Nephron (organoid): ENCODE measurements at regions not wholly inside any gene's neighbourhood (a gene's known extent, or its start where the extent isn't known, plus 50 kb on each side); places are given as distances from the start of the nearest gene placed in this dataset.

Source experiments
- H3K27ac Mint-ChIP-seq, 3 experiments: 2 replicates each; pipeline ENCODE4 v1.8.0; 2020; ENCODE audit warnings: mixed read lengths in 3 of 3, mild to moderate bottlenecking in 2 of 3, moderate library complexity in 1 of 3
- H3K27me3 Mint-ChIP-seq: 2 replicates; pipeline ENCODE4 v1.8.0; 2021; ENCODE audit warnings: low read depth, mild to moderate bottlenecking, moderate library complexity, mixed read lengths
- H3K36me3 Mint-ChIP-seq: 2 replicates; pipeline ENCODE4 v1.8.0; 2020; ENCODE audit warnings: low read depth, mixed read lengths
- H3K4me1 Mint-ChIP-seq: 2 replicates; pipeline ENCODE4 v1.8.0; 2020; ENCODE audit warnings: mixed read lengths
- H3K4me3 Mint-ChIP-seq, 3 experiments: 2 replicates each; pipeline ENCODE4 v1.8.0; 2020; ENCODE audit warnings: mild to moderate bottlenecking in 3 of 3, mixed read lengths in 3 of 3, moderate library complexity in 2 of 3
- H3K9me3 Mint-ChIP-seq: 2 replicates; pipeline ENCODE4 v1.8.0; 2020; ENCODE audit warnings: mixed read lengths
- TF ChIP-seq, protein P1 (sequence below), 3 experiments: fragments of 200-600 bp; sonication (generic); IDR thresholded peaks; one replicate each; pipeline ENCODE4 v1.5.0; 2021; ENCODE audit warnings: antibody characterized with exemption in 3 of 3; ENCODE audit not compliant: unreplicated experiment in 3 of 3

DNA sequence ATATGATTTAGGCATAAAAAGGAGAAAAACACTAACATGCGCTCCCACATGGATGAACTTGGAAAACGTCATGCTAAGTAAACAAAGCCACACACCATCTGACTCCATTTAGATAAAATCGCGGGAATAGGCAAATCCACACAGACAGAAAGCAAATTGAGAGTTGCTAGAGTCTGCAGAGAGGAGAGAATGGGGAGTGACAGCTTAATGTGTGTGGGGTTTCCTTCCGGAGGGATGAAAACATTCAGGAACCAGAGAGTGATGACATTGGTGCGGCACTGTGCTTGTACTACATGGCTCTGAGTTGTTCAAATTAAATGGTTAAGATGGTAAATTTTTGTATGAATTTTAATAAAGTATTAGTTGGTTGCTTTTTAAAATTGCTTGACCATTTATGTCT is 482.9 kb upstream of the AKR1E2 start:
- Mint-ChIP-seq H3K4me1 (peaks cover 32% of the 10 kb centered on the region), H3K27me3 (no peaks in the 10 kb centered on the region), H3K9me3 (peaks cover 3% of the 10 kb centered on the region), H3K36me3 (no peaks in the 10 kb centered on the region), H3K27ac (no peak overlapping the region), H3K4me3 (no peak overlapping the region)
- TF ChIP-seq, protein P1, sequence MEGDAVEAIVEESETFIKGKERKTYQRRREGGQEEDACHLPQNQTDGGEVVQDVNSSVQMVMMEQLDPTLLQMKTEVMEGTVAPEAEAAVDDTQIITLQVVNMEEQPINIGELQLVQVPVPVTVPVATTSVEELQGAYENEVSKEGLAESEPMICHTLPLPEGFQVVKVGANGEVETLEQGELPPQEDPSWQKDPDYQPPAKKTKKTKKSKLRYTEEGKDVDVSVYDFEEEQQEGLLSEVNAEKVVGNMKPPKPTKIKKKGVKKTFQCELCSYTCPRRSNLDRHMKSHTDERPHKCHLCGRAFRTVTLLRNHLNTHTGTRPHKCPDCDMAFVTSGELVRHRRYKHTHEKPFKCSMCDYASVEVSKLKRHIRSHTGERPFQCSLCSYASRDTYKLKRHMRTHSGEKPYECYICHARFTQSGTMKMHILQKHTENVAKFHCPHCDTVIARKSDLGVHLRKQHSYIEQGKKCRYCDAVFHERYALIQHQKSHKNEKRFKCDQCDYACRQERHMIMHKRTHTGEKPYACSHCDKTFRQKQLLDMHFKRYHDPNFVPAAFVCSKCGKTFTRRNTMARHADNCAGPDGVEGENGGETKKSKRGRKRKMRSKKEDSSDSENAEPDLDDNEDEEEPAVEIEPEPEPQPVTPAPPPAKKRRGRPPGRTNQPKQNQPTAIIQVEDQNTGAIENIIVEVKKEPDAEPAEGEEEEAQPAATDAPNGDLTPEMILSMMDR (IDR thresholded peaks at IDR 0.05; ENCODE audit: unreplicated experiment in 3 of 3), result no peak

DNA sequence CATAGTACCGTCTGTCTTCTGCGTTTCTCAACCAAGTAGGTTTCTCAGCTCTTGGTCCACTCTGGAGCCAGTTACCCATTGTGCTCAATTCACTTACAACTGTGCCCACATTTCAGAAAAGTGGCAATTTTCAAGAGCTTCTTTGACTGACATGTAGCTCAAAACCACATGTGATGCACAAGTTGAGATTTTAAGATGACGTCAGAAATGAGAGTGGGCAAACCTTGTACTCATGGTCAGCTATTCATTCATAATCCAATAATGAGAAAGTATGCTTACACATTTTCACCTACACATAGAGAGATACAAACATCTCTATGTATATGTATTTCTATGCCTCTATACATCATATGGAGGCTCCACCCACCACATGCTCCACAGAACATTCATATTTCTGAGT is 487.2 kb upstream of the AKR1E2 start:
- TF ChIP-seq, protein P1 (IDR thresholded peaks at IDR 0.05; ENCODE audit: unreplicated experiment in 3 of 3), result no peak
- no peak overlapping the region for H3K4me3 Mint-ChIP-seq
- H3K27ac Mint-ChIP-seq, result no peak overlapping the region
- no peaks in the 10 kb centered on the region for H3K36me3 Mint-ChIP-seq
- no peaks in the 10 kb centered on the region for H3K27me3 Mint-ChIP-seq
- H3K4me1 Mint-ChIP-seq, result peaks cover 12% of the 10 kb centered on the region
- no peaks in the 10 kb centered on the region for H3K9me3 Mint-ChIP-seq

DNA sequence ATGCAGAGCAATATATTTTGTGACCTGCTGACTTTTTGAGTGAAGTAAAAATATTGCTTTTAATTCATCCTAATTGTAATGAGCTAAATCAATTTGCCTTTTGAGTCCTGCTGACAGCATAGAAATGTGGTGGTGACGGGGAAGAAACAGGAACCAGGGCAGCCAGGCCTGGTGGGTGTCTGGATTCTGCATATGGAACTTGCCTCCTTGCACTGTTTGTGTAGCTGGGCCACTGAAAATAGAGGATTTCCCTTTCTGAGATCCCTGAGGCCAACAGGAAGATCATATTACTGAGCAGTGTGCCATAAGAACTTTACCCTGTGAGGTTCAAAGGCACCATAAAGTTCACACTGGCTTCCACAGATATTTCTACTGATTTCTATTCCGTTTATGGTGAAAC is 488.4 kb upstream of the AKR1E2 start:
- TF ChIP-seq, protein P1 (IDR thresholded peaks at IDR 0.05; ENCODE audit: unreplicated experiment in 3 of 3), result no peak
- Mint-ChIP-seq H3K27me3 (no peaks in the 10 kb centered on the region), H3K4me3 (no peak overlapping the region), H3K4me1 (peaks cover 6% of the 10 kb centered on the region), H3K27ac (no peak overlapping the region), H3K36me3 (no peaks in the 10 kb centered on the region), H3K9me3 (no peaks in the 10 kb centered on the region)

DNA sequence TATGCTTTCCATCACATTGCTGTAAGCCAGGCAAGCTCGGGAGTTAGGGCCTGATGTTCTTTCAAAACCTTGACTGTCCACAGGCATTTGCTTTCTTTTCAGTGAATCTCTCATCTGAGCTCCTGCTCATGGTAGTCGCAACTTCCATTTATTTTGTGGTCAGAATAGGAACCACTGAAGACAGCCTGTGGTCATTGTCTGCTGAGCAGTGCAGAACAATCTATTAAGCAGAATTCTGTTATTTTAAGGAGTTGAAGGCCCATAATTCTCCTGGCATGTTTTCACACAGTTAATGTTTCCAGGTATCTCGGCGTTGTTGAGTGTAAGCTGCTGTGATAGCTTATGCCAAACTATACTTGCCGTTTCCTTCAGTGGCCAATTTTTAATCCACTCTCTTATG is 491.1 kb upstream of the AKR1E2 start:
- H3K27ac Mint-ChIP-seq, result no peak overlapping the region
- H3K27me3 Mint-ChIP-seq, result no peaks in the 10 kb centered on the region
- H3K9me3 Mint-ChIP-seq, result no peaks in the 10 kb centered on the region
- H3K36me3 Mint-ChIP-seq, result no peaks in the 10 kb centered on the region
- H3K4me1 Mint-ChIP-seq, result peaks cover 6% of the 10 kb centered on the region
- no peak overlapping the region for H3K4me3 Mint-ChIP-seq
- TF ChIP-seq, protein P1 (IDR thresholded peaks at IDR 0.05; ENCODE audit: unreplicated experiment in 3 of 3), result no peak

DNA sequence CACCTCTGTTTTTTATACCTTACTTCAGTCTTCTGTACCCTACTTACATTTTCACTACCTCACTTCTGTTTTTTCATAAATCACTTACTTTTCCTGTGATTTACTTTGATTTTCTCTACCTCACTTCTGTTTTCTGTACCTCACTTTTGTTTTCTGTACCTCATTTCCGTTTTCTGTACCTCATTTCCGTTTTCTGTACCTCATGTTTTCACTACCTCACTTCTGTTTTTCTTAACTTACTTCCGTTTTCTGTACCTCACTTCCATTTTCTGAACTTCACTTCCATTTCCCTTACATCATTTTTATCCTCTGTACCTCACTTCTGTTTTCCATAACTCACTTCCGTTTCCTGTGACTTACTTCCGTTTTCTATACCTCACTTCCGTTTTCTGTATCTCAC is 492.0 kb upstream of the AKR1E2 start:
- H3K9me3 Mint-ChIP-seq, result no peaks in the 10 kb centered on the region
- no peak overlapping the region for H3K4me3 Mint-ChIP-seq
- peaks cover 6% of the 10 kb centered on the region for H3K4me1 Mint-ChIP-seq
- no peak overlapping the region for H3K27ac Mint-ChIP-seq
- H3K36me3 Mint-ChIP-seq, result no peaks in the 10 kb centered on the region
- TF ChIP-seq, protein P1 (IDR thresholded peaks at IDR 0.05; ENCODE audit: unreplicated experiment in 3 of 3), result no peak
- no peaks in the 10 kb centered on the region for H3K27me3 Mint-ChIP-seq

DNA sequence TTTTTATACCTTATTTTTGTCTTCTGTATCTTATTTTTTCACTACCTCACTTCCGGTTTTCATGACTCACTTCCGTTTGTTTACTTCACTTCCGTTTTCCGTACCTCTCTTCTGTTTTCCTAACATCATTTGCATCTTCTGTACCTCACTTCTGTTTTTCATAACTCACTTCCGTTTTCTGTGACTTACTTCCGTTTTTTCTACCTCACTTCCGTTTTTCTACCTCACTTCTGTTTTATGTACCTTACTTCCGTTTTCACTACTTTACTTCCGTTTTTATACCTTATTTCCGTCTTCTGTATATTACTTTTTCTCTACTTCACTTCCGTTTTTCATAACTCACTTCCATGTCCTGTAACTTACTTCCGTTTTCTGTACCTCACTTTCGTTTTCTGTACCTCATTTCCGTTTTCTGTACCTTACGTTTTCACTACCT is 492.5 kb upstream of the AKR1E2 start:
- TF ChIP-seq, protein P1 (IDR thresholded peaks at IDR 0.05; ENCODE audit: unreplicated experiment in 3 of 3), result no peak
- Mint-ChIP-seq H3K4me1 (peaks cover 12% of the 10 kb centered on the region), H3K36me3 (no peaks in the 10 kb centered on the region), H3K4me3 (no peak overlapping the region), H3K27ac (no peak overlapping the region), H3K27me3 (no peaks in the 10 kb centered on the region), H3K9me3 (no peaks in the 10 kb centered on the region)
